Epithelial cell of esophagus (primary cell): ENCODE measurements at regions not wholly inside any gene's neighbourhood (a gene's known extent, or its start where the extent isn't known, plus 50 kb on each side); places are given as distances from the start of the nearest gene placed in this dataset.

Source experiments
- DNase-seq: peaks from one replicate; pipeline ENCODE4 v3.0.0; 2010; ENCODE audit warnings: low read depth
- H3K4me3 ChIP-seq: 2 replicates; pipeline ENCODE4 v1.5.1; 2011; ENCODE audit warnings: mild to moderate bottlenecking, low read length, control low read depth
- TF ChIP-seq, protein P1 (sequence below): IDR thresholded peaks from 2 replicates; pipeline ENCODE4 v1.5.1; 2011; ENCODE audit warnings: low read depth, mild to moderate bottlenecking, low read length, control low read depth, inconsistent platforms; ENCODE audit not compliant: insufficient read depth; ENCODE audit errors: missing control alignments

DNA sequence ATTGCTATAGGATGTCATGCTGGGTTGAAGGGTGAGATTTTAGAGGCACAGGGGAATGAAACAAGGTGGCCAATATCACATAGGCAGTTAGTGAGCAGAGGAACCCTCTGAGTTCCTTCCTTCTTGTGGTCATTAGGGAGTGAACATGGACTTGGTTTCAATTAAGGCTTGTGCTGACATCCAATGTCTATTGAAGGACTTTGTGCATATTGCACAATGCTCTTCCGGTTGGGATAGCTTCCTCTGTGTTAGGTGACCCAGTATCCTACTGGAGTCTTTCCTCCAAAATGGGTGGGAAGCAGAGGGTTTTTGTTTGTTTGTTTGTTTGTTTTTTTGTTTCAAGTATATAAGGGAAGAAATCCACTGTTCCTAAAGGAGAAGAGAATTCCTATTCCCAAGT lies 98.5 kb downstream of the HDGFL1 start:
- H3K4me3 ChIP-seq, result no peak overlapping the region
- TF ChIP-seq, protein P1, sequence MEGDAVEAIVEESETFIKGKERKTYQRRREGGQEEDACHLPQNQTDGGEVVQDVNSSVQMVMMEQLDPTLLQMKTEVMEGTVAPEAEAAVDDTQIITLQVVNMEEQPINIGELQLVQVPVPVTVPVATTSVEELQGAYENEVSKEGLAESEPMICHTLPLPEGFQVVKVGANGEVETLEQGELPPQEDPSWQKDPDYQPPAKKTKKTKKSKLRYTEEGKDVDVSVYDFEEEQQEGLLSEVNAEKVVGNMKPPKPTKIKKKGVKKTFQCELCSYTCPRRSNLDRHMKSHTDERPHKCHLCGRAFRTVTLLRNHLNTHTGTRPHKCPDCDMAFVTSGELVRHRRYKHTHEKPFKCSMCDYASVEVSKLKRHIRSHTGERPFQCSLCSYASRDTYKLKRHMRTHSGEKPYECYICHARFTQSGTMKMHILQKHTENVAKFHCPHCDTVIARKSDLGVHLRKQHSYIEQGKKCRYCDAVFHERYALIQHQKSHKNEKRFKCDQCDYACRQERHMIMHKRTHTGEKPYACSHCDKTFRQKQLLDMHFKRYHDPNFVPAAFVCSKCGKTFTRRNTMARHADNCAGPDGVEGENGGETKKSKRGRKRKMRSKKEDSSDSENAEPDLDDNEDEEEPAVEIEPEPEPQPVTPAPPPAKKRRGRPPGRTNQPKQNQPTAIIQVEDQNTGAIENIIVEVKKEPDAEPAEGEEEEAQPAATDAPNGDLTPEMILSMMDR, result no peak
- DNase-seq, result no peak

DNA sequence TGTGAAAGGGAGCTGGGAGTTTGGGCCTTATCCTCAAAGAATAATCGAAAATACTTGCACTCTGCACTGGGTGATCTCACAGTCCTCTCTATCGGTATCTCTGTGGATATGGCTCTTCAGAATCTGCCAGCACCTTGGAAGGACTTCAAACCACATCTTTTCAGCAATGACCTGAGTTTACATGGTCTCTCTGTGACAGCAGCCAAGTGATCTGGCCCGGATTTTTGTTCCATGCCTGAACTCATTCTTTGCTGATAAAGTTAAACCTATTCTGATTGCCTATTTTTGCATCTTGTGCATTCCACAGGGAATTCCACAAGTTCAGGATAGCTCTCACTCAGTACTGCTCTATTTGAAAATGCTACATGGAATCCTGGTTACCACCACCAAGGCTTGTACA lies 98.9 kb downstream of the HDGFL1 start:
- no peak for DNase-seq

DNA sequence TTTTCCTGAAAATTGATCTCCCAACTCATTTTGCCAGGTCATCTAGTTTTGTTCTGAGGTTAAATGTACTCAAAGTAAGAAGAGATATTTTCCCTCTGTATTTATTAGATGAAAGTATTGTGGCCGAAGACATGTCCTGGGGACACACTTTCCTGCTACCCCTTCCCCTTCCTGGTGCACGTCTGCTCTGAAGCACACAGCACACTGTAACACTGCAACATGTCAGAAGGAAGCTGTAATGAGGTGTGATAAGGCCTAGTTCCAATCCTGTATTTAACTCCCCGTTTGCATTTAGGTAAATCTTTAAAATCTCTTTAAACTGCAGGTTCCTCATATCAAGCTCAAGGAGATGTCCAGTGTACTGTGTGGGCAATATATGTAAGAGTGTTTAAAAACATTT lies 99.4 kb downstream of the HDGFL1 start:
- no peak for DNase-seq
- H3K4me3 ChIP-seq, result no peak overlapping the region
- TF ChIP-seq, protein P1, result no peak

More for the DNA sequence above, 98.9 kb downstream of the HDGFL1 start:
- TF ChIP-seq, protein P1, result no peak
- H3K4me3 ChIP-seq, result no peak overlapping the region

DNA sequence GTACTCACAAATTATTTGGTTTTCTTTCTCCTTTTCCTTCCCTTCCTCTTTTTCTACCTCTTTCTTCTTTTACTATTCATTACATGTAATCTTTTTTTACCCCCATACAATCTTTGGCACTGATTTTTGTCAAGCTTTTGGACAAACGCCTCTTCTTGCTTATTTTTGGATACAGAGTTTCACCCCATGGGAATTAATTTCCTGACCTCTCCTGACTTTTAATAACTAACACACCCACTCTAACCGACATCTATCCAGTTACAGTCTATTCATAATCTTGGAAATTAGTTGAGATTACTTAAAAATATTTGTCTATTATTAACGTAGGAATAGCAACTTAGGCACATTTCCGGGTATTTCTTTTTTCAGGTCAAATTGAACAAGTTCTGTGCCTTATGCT lies 101.2 kb downstream of the HDGFL1 start:
- no peak overlapping the region for H3K4me3 ChIP-seq
- no peak for DNase-seq
- TF ChIP-seq, protein P1, result no peak

DNA sequence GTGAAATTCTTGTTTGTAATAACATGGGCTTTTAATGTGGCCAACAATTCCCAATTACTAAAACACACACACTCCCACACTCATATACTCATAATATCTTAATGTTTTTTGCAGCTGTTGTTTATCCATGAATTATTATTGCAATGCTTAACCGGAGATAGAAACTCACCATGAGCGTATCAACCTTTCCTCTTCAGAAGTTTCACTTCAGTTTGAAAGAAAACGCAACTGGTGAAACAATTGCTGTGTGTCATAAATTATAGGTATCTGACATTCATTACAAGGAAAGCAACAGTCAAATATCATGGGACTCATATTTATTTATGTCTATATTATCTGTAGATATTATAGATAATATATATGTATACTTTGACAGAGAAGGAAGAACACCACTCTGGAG lies 104.1 kb downstream of the HDGFL1 start:
- no peak overlapping the region for H3K4me3 ChIP-seq
- TF ChIP-seq, protein P1, result no peak
- no peak for DNase-seq

DNA sequence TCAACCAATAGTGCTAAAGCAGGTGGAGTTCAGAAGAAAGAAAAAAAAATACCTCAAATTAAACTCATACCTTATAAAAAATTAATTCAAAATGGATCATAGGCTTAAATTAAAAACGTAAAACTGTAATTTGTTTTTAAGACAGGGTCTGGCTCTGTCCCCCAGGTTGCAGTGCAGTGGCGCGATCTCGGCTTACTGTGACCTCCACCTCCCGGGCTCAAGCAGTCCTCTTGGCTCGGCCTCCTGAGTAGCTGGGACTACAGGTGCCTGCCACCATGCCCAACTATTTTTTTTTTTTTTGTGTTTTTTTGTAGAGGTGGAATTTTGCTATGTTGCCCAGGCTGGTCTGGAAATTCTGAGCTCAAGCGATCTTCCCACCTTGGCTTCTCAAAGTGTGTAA lies 111.6 kb downstream of the HDGFL1 start:
- TF ChIP-seq, protein P1, result no peak
- no peak for DNase-seq
- H3K4me3 ChIP-seq, result no peak overlapping the region

DNA sequence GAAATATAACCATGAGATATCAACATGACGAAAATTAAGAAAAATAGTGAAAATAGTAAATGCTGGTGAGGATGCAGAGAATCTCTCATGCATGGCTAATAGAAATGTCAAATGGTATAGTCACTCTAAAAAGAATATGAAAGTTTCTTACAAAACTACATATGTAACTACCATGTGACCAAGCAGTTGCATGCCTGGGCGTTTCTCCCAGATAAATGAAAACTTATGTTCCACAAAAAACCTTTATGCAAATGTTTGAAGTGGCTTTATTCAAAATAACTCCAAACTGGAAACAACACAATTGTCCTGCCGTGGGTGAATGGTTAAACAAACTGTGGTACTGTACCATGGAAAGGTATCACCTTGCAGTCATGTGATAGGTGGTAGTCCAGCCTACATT lies 112.4 kb downstream of the HDGFL1 start:
- DNase-seq, result no peak
- TF ChIP-seq, protein P1, result no peak
- no peak overlapping the region for H3K4me3 ChIP-seq
